Keratinocyte (primary cell): ENCODE measurements at regions not wholly inside any gene's neighbourhood (a gene's known extent, or its start where the extent isn't known, plus 50 kb on each side); places are given as distances from the start of the nearest gene placed in this dataset.

Experiments
- EZH2 ChIP-seq: IDR thresholded peaks from one replicate; pipeline ENCODE4 v1.6.1; 2012; ENCODE audit warnings: inconsistent platforms, mild to moderate bottlenecking, low read length, moderate library complexity
- TF ChIP-seq, protein P1 (sequence below), 3 experiments: IDR thresholded peaks in 1 of 3; conservative IDR thresholded peaks in 1 of 3; optimal IDR thresholded peaks in 1 of 3; 2 replicates in 2 of 3; 3 replicates in 1 of 3; pipeline versions ENCODE3 to v1.5.1; 2011; ENCODE audit warnings: low read length in 3 of 3, mild to moderate bottlenecking in 3 of 3, moderate library complexity in 2 of 3, control low read depth in 1 of 3, inconsistent platforms in 1 of 3; ENCODE audit not compliant: insufficient read depth in 2 of 3; ENCODE audit errors: extremely low read depth in 1 of 3

- TF ChIP-seq, protein P1, sequence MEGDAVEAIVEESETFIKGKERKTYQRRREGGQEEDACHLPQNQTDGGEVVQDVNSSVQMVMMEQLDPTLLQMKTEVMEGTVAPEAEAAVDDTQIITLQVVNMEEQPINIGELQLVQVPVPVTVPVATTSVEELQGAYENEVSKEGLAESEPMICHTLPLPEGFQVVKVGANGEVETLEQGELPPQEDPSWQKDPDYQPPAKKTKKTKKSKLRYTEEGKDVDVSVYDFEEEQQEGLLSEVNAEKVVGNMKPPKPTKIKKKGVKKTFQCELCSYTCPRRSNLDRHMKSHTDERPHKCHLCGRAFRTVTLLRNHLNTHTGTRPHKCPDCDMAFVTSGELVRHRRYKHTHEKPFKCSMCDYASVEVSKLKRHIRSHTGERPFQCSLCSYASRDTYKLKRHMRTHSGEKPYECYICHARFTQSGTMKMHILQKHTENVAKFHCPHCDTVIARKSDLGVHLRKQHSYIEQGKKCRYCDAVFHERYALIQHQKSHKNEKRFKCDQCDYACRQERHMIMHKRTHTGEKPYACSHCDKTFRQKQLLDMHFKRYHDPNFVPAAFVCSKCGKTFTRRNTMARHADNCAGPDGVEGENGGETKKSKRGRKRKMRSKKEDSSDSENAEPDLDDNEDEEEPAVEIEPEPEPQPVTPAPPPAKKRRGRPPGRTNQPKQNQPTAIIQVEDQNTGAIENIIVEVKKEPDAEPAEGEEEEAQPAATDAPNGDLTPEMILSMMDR (optimal IDR thresholded peaks at IDR 0.05 in 1 of 3, IDR thresholded peaks at IDR 0.05 in 1 of 3, conservative IDR thresholded peaks at IDR 0.05 in 1 of 3; ENCODE audit: extremely low read depth in 1 of 3, insufficient read depth in 2 of 3, low read length in 3 of 3), result no peak
- no peak for TF ChIP-seq EZH2
Measured at GRCh38 chr22:49164773-49165320, 662.8 kb downstream of the BRD1 start.
